H1 (cell line): ENCODE measurements at regions not wholly inside any gene's neighbourhood (a gene's known extent, or its start where the extent isn't known, plus 50 kb on each side); places are given as distances from the start of the nearest gene placed in this dataset.

Experiments
- CTCF ChIA-PET: fragments of 300-600 bp; sonication (Branson Sonifier 250); formaldehyde crosslinking; loops from one replicate; lab custom pipeline; 2021; ENCODE audit not compliant: partially characterized antibody; lab: Charles Lee
- POLR2A ChIA-PET: fragments of 300-600 bp; sonication (Branson Sonifier 250); formaldehyde crosslinking; loops from one replicate; lab custom pipeline; 2021; ENCODE audit warnings: inconsistent platforms; ENCODE audit not compliant: partially characterized antibody; lab: Charles Lee
- DNase-seq, 2 experiments: peaks; one replicate each; pipeline versions ENCODE4 v3.0.0 to v3.0.0-alpha.2; 2010 to 2022; ENCODE audit warnings: low spot score in 2 of 2, low read depth in 1 of 2, mixed read lengths in 1 of 2
- FAIRE-seq: peaks from 2 replicates; lab custom pipeline; 2011; peaks lifted over from hg19 to GRCh38; lab: Jason Lieb, UNC
- H2AFZ ChIP-seq: 2 replicates; pipeline ENCODE4 v1.8.1; 2012; ENCODE audit warnings: low read length, inconsistent platforms
- H2AK5ac ChIP-seq: 2 replicates; pipeline ENCODE4 v1.6.1; 2013; ENCODE audit warnings: low read depth, low read length
- H2BK120ac ChIP-seq: replicated peaks from 2 replicates; pipeline ENCODE3; 2013; ENCODE audit warnings: low read depth, low read length, inconsistent platforms
- H2BK12ac ChIP-seq: 2 replicates; pipeline ENCODE4 v1.6.1; 2013; ENCODE audit warnings: low read depth, low read length
- H2BK15ac ChIP-seq: 2 replicates; pipeline ENCODE4 v1.6.1; 2013; ENCODE audit warnings: low read length
- H2BK20ac ChIP-seq: 2 replicates; pipeline ENCODE4 v1.6.1; 2013; ENCODE audit warnings: low read length
- H2BK5ac ChIP-seq: 2 replicates; pipeline ENCODE4 v1.6.1; 2013; ENCODE audit warnings: low read depth, low read length
- H3K14ac ChIP-seq: 2 replicates; pipeline ENCODE4 v1.6.1; 2013; ENCODE audit warnings: inconsistent platforms; ENCODE audit not compliant: insufficient read length
- H3K18ac ChIP-seq: 2 replicates; pipeline ENCODE4 v1.6.1; 2013; ENCODE audit warnings: low read length; ENCODE audit errors: extremely low read depth
- H3K23ac ChIP-seq: 2 replicates; pipeline ENCODE4 v1.6.1; 2013; ENCODE audit warnings: inconsistent platforms; ENCODE audit not compliant: insufficient read length
- H3K23me2 ChIP-seq: 2 replicates; pipeline ENCODE4 v1.6.1; 2013; ENCODE audit warnings: low read depth, low read length
- H3K27ac ChIP-seq: 2 replicates; pipeline ENCODE4 v1.6.1; 2011; ENCODE audit warnings: low read depth, low read length, inconsistent platforms
- H3K27me3 ChIP-seq, 4 experiments: replicated peaks in 1 of 4; 1 replicate in 1 of 4; 2 replicates in 3 of 4; pipeline versions ENCODE4 v1.6.1 to v1.8.1; 2011 to 2013; ENCODE audit warnings: low read length in 3 of 4, mild to moderate bottlenecking in 3 of 4, inconsistent platforms in 2 of 4, mixed read lengths in 2 of 4, moderate library complexity in 1 of 4; ENCODE audit not compliant: control insufficient read depth in 3 of 4, insufficient read depth in 3 of 4; ENCODE audit errors: extremely low read depth in 1 of 4
- H3K36me3 ChIP-seq, 4 experiments: 2 replicates each; pipeline versions ENCODE4 v1.6.1 to v1.8.1; 2011 to 2013; ENCODE audit warnings: mild to moderate bottlenecking in 4 of 4, low read length in 3 of 4, moderate library complexity in 2 of 4, control low read depth in 1 of 4, inconsistent platforms in 1 of 4; ENCODE audit not compliant: insufficient read depth in 4 of 4, control insufficient read depth in 2 of 4
- H3K4ac ChIP-seq: replicated peaks from 2 replicates; pipeline ENCODE3; 2013; ENCODE audit warnings: low read length, low read depth, mixed read lengths, inconsistent platforms; ENCODE audit not compliant: insufficient read length
- H3K4me1 ChIP-seq, 4 experiments: replicated peaks in 1 of 4; 1 replicate in 1 of 4; 2 replicates in 3 of 4; pipeline versions ENCODE4 v1.6.1 to v1.8.1; 2011 to 2013; ENCODE audit warnings: low read length in 3 of 4, inconsistent platforms in 2 of 4, mixed read lengths in 1 of 4; ENCODE audit not compliant: insufficient read depth in 4 of 4, control insufficient read depth in 3 of 4
- H3K4me2 ChIP-seq, 2 experiments: 2 replicates each; pipeline versions ENCODE4 v1.6.1 to v1.8.1; 2011 to 2013; ENCODE audit warnings: low read depth in 2 of 2, low read length in 2 of 2, control low read depth in 1 of 2, inconsistent platforms in 1 of 2, mild to moderate bottlenecking in 1 of 2; ENCODE audit not compliant: insufficient read depth in 1 of 2
- H3K4me3 ChIP-seq, 4 experiments: fragments of 200-600, 300-600 bp in 1 of 4; sonication (generic), shearing (Covaris generic), sonication (Bioruptor Twin) in 1 of 4; 2 replicates each; pipeline versions ENCODE4 v1.5.1 to v1.8.1; 2011 to 2016; ENCODE audit warnings: low read length in 4 of 4, low read depth in 3 of 4, control low read depth in 2 of 4, inconsistent platforms in 2 of 4, mild to moderate bottlenecking in 2 of 4, mixed read lengths in 1 of 4, moderate library complexity in 1 of 4; ENCODE audit not compliant: insufficient read depth in 2 of 4; ENCODE audit errors: extremely low read depth in 1 of 4
- H3K56ac ChIP-seq: replicated peaks from 2 replicates; pipeline ENCODE3; 2013; ENCODE audit warnings: low read depth, mild to moderate bottlenecking, mixed read lengths, low read length, inconsistent platforms; ENCODE audit not compliant: insufficient read length
- H3K79me1 ChIP-seq: 2 replicates; pipeline ENCODE4 v1.6.1; 2013; ENCODE audit warnings: low read depth, low read length, control low read depth
- H3K79me2 ChIP-seq, 2 experiments: 2 replicates each; pipeline versions ENCODE4 v1.6.1 to v1.8.1; 2012 to 2013; ENCODE audit warnings: low read length in 2 of 2, mild to moderate bottlenecking in 2 of 2, inconsistent platforms in 1 of 2; ENCODE audit not compliant: insufficient read depth in 2 of 2, control insufficient read depth in 1 of 2
- H3K9ac ChIP-seq, 4 experiments: replicated peaks in 1 of 4; 1 replicate in 1 of 4; 2 replicates in 3 of 4; pipeline versions ENCODE4 v1.6.1 to v1.8.1; 2011 to 2013; ENCODE audit warnings: low read depth in 3 of 4, low read length in 3 of 4, control low read depth in 2 of 4, mild to moderate bottlenecking in 2 of 4, moderate library complexity in 2 of 4, inconsistent platforms in 1 of 4; ENCODE audit errors: extremely low read depth in 1 of 4
- H3K9me3 ChIP-seq, 2 experiments: 2 replicates each; pipeline versions ENCODE4 v1.6.1 to v1.8.1; 2012 to 2013; ENCODE audit warnings: mild to moderate bottlenecking in 2 of 2, moderate library complexity in 2 of 2, control low read depth in 1 of 2, inconsistent platforms in 1 of 2, low read depth in 1 of 2, low read length in 1 of 2, mixed read lengths in 1 of 2; ENCODE audit not compliant: insufficient read depth in 2 of 2
- H4K20me1 ChIP-seq, 2 experiments: replicated peaks in 1 of 2; 2 replicates each; pipeline versions ENCODE3 to v1.8.1; 2011 to 2013; ENCODE audit warnings: inconsistent platforms in 2 of 2, low read length in 2 of 2, mild to moderate bottlenecking in 1 of 2; ENCODE audit not compliant: insufficient read depth in 2 of 2, control insufficient read depth in 1 of 2
- H4K5ac ChIP-seq: 2 replicates; pipeline ENCODE4 v1.6.1; 2013; ENCODE audit warnings: low read length, low read depth, mixed read lengths, inconsistent platforms; ENCODE audit not compliant: insufficient read length
- H4K8ac ChIP-seq: 2 replicates; pipeline ENCODE4 v1.8.0; 2013; ENCODE audit warnings: mild to moderate bottlenecking, moderate library complexity, low read length, inconsistent platforms; ENCODE audit not compliant: insufficient read depth; ENCODE audit errors: extremely low read depth
- H4K91ac ChIP-seq: replicated peaks from 2 replicates; pipeline ENCODE3; 2013; ENCODE audit warnings: low read length, mixed read lengths, inconsistent platforms; ENCODE audit not compliant: insufficient read length
- CBX8 ChIP-seq: fragments of 300-800, 300-1000 bp; sonication (generic); IDR thresholded peaks from 2 replicates; pipeline ENCODE4 v1.7.1; 2016; ENCODE audit warnings: low read depth, low read length, borderline replicate concordance
- CHD2 ChIP-seq: IDR thresholded peaks from 2 replicates; pipeline ENCODE4 v1.6.1; 2012; ENCODE audit warnings: low read length, improper control_type of control experiment
- CREB1 ChIP-seq: IDR thresholded peaks from 2 replicates; pipeline ENCODE4 v1.6.1; 2012; ENCODE audit warnings: inconsistent platforms
- EZH2 ChIP-seq: fragments of 200-600 bp; sonication (generic); IDR thresholded peaks from 2 replicates; pipeline ENCODE4 v1.7.1; 2012; ENCODE audit warnings: low read depth, mild to moderate bottlenecking, moderate library complexity, low read length, inconsistent platforms; ENCODE audit not compliant: severe bottlenecking
- FOSL1 ChIP-seq: IDR thresholded peaks from 2 replicates; pipeline ENCODE4 v1.6.1; 2011; ENCODE audit warnings: mild to moderate bottlenecking, low read depth, low read length, moderate library complexity; ENCODE audit not compliant: insufficient read depth
- GTF2F1 ChIP-seq: IDR thresholded peaks from 2 replicates; pipeline ENCODE4 v1.6.1; 2012; ENCODE audit warnings: low read depth, low read length, improper control_type of control experiment, borderline replicate concordance
- HDAC6 ChIP-seq: IDR thresholded peaks from one replicate; pipeline ENCODE4 v1.7.1; 2012; ENCODE audit warnings: low read depth, mild to moderate bottlenecking, inconsistent platforms, low read length, moderate library complexity
- JUND ChIP-seq: IDR thresholded peaks from 2 replicates; pipeline ENCODE4 v1.6.1; 2011; ENCODE audit warnings: mild to moderate bottlenecking, improper control_type of control experiment, low read length
- NANOG ChIP-seq: IDR thresholded peaks from 2 replicates; pipeline ENCODE4 v1.6.1; 2011; ENCODE audit warnings: low read length, low read depth, mild to moderate bottlenecking, inconsistent platforms; ENCODE audit not compliant: insufficient read depth, poor library complexity, severe bottlenecking
- POLR2A ChIP-seq, 2 experiments: IDR thresholded peaks; 1 replicate in 1 of 2; 2 replicates in 1 of 2; pipeline ENCODE4 v1.6.1; 2011; ENCODE audit warnings: low read depth in 2 of 2, low read length in 2 of 2, mild to moderate bottlenecking in 2 of 2; ENCODE audit errors: control extremely low read depth in 1 of 2
- SAP30 ChIP-seq: fragments of 300-600 bp; sonication (generic); IDR thresholded peaks from 2 replicates; pipeline ENCODE4 v1.7.1; 2012; ENCODE audit warnings: low read length, moderate library complexity, mild to moderate bottlenecking, inconsistent platforms; ENCODE audit not compliant: insufficient read depth, insufficient replicate concordance
- SP1 ChIP-seq: IDR thresholded peaks from 2 replicates; pipeline ENCODE4 v1.6.1; 2011; ENCODE audit warnings: low read depth, low read length
- SUZ12 ChIP-seq: fragments of 200-600 bp; sonication (generic); IDR thresholded peaks from 2 replicates; pipeline ENCODE4 v1.6.1; 2012; ENCODE audit warnings: mild to moderate bottlenecking, inconsistent platforms, low read length, moderate library complexity, mixed read lengths
- TEAD4 ChIP-seq: IDR thresholded peaks from 2 replicates; pipeline ENCODE4 v1.6.1; 2012; ENCODE audit warnings: low read depth, low read length, inconsistent platforms, mixed read lengths
- ZNF274 ChIP-seq: IDR thresholded peaks from 2 replicates; pipeline ENCODE4 v1.7.0; 2012; ENCODE audit warnings: low read length, borderline replicate concordance; ENCODE audit errors: extremely low read depth
- WGBS, 2 experiments: shearing (Covaris generic) in 1 of 2; methylation state at CpG; one replicate each; pipeline versions ENCODE4 v1.1.6 to v1.1.7; 2013 to 2015; ENCODE audit warnings: low lambda C conversion rate in 2 of 2, mixed read lengths in 2 of 2, inconsistent platforms in 1 of 2, low coverage in 1 of 2, missing lambda C conversion rate in 1 of 2; ENCODE audit not compliant: insufficient replicate concordance in 2 of 2, insufficient coverage in 1 of 2, insufficient read length in 1 of 2; ENCODE audit errors: extremely low coverage in 1 of 2, missing lambda C conversion rate in 1 of 2; 5-methylcytosine and 5-hydroxymethylcytosine counted together

- Histone ChIP-seq H2BK5ac (no peak overlapping the region), H3K14ac (no peak overlapping the region), H2AK5ac (no peak overlapping the region), H3K4ac (no peak overlapping the region), H2AFZ (no peak overlapping the region), H3K36me3 (no peaks in the 10 kb centered on the region), H3K79me2 (no peaks in the 10 kb centered on the region), H2BK12ac (no peak overlapping the region), H3K4me2 (no peak overlapping the region), H3K27ac (no peak overlapping the region), H3K9ac (no peak overlapping the region), H2BK15ac (no peak overlapping the region), H3K27me3 (no peaks in the 10 kb centered on the region), H4K20me1 (no peaks in the 10 kb centered on the region), H3K23me2 (no peaks in the 10 kb centered on the region), H3K18ac (no peak overlapping the region), H3K4me3 (no peak overlapping the region), H2BK20ac (no peak overlapping the region), H4K8ac (no peak overlapping the region), H4K5ac (no peak overlapping the region), H2BK120ac (no peak overlapping the region), H3K23ac (no peak overlapping the region), H3K56ac (no peak overlapping the region), H3K4me1 (no peaks in the 10 kb centered on the region), H4K91ac (no peak overlapping the region), H3K9me3 (no peaks in the 10 kb centered on the region), H3K79me1 (no peaks in the 10 kb centered on the region)
- CTCF ChIA-PET: no interaction called here
- WGBS, 2 experiments: 81% methylated on average over 3 of the region's 3 CpGs; no CpG with 5 or more reads in 1 of the 2 experiments
- DNase-seq: no peak
- POLR2A ChIA-PET: interaction anchor here (0.6 kb wide), 1 partner anchor 183 kb away, joined by 3 read pairs; no protein-coding TSS in a partner anchor
- FAIRE-seq: no peak
- TF ChIP-seq HDAC6 (no peak), SAP30 (no peak), TEAD4 (no peak), ZNF274 (no peak), JUND (no peak), SP1 (no peak), NANOG (no peak), CREB1 (no peak), CHD2 (no peak), FOSL1 (no peak), POLR2A (IDR thresholded peaks at IDR 0.05; ENCODE audit: control extremely low read depth in 1 of 2, low read depth in 2 of 2, low read length in 2 of 2) (no peak), SUZ12 (no peak), CBX8 (no peak), GTF2F1 (no peak), EZH2 (no peak)
Observed at GRCh38 chr2:138997856-138998517, 217.8 kb upstream of the NXPH2 start.
